Neuronal stem cell (in vitro differentiated cells): ENCODE measurements at regions not wholly inside any gene's neighbourhood (a gene's known extent, or its start where the extent isn't known, plus 50 kb on each side); places are given as distances from the start of the nearest gene placed in this dataset.

Source experiments
- DNase-seq: peaks from one replicate; pipeline ENCODE4 v3.0.0-alpha.2; 2013; ENCODE audit warnings: low spot score
- H2AFZ ChIP-seq: one replicate; pipeline ENCODE4 v1.6.1; 2013; ENCODE audit warnings: mild to moderate bottlenecking, low read length, inconsistent platforms
- H2AK5ac ChIP-seq: 2 replicates; pipeline ENCODE4 v1.6.1; 2013; ENCODE audit warnings: low read depth, mild to moderate bottlenecking, inconsistent platforms, low read length, moderate library complexity, mixed read lengths
- H2BK120ac ChIP-seq: 2 replicates; pipeline ENCODE4 v1.6.1; 2013; ENCODE audit warnings: low read depth, mild to moderate bottlenecking, inconsistent platforms, low read length, moderate library complexity, mixed read lengths
- H2BK12ac ChIP-seq: one replicate; pipeline ENCODE4 v1.6.1; 2013; ENCODE audit warnings: low read length, inconsistent platforms
- H2BK15ac ChIP-seq: 2 replicates; pipeline ENCODE4 v1.6.1; 2013; ENCODE audit warnings: mild to moderate bottlenecking, low read length, inconsistent platforms, mixed read lengths
- H2BK5ac ChIP-seq: one replicate; pipeline ENCODE4 v1.6.1; 2013; ENCODE audit warnings: inconsistent platforms, mild to moderate bottlenecking, low read length, moderate library complexity
- H3K14ac ChIP-seq: one replicate; pipeline ENCODE4 v1.6.1; 2013; ENCODE audit warnings: low read length, inconsistent platforms
- H3K18ac ChIP-seq: 2 replicates; pipeline ENCODE4 v1.6.1; 2013; ENCODE audit warnings: low read length, inconsistent platforms
- H3K23ac ChIP-seq: 2 replicates; pipeline ENCODE4 v1.6.1; 2013; ENCODE audit warnings: low read depth, mild to moderate bottlenecking, mixed read lengths, low read length, inconsistent platforms; ENCODE audit not compliant: poor library complexity
- H3K27ac ChIP-seq: replicated peaks from 3 replicates; pipeline ENCODE4 v1.5.1; 2013; ENCODE audit warnings: low read length, inconsistent platforms
- H3K27me3 ChIP-seq, 3 experiments: 2 replicates each; pipeline ENCODE4 v1.6.1; 2013; ENCODE audit warnings: low read length in 3 of 3, mild to moderate bottlenecking in 2 of 3, inconsistent platforms in 1 of 3, low read depth in 1 of 3, mixed read lengths in 1 of 3, moderate library complexity in 1 of 3; ENCODE audit not compliant: control insufficient read depth in 3 of 3, insufficient read depth in 3 of 3
- H3K36me3 ChIP-seq, 2 donors: replicated peaks in 1 of 2; 2 replicates each; pipeline ENCODE4 v1.6.1; 2013; ENCODE audit warnings: low read length in 2 of 2; ENCODE audit not compliant: control insufficient read depth in 2 of 2, insufficient read depth in 2 of 2
- H3K4ac ChIP-seq: 2 replicates; pipeline ENCODE4 v1.6.1; 2013; ENCODE audit warnings: inconsistent platforms, mild to moderate bottlenecking, low read length, moderate library complexity
- H3K4me1 ChIP-seq, 2 donors: 1 replicate in 1 of 2; 2 replicates in 1 of 2; pipeline ENCODE4 v1.6.1; 2013; ENCODE audit warnings: low read length in 2 of 2, low read depth in 1 of 2; ENCODE audit not compliant: control insufficient read depth in 2 of 2, insufficient read depth in 1 of 2
- H3K4me2 ChIP-seq: one replicate; pipeline ENCODE4 v1.6.1; 2013; ENCODE audit warnings: mild to moderate bottlenecking, low read length, inconsistent platforms; ENCODE audit not compliant: insufficient read depth, poor library complexity, severe bottlenecking
- H3K4me3 ChIP-seq, 2 donors: 2 replicates each; pipeline ENCODE4 v1.5.1; 2013; ENCODE audit warnings: low read length in 2 of 2, mild to moderate bottlenecking in 2 of 2, inconsistent platforms in 1 of 2, moderate library complexity in 1 of 2
- H3K79me1 ChIP-seq: one replicate; pipeline ENCODE4 v1.6.1; 2013; ENCODE audit warnings: low read depth, mild to moderate bottlenecking, inconsistent platforms, low read length, moderate library complexity
- H3K9ac ChIP-seq: one replicate; pipeline ENCODE4 v1.6.1; 2013; ENCODE audit warnings: mild to moderate bottlenecking, low read depth, low read length, inconsistent platforms; ENCODE audit not compliant: poor library complexity
- H3K9me3 ChIP-seq, 2 donors: replicated peaks in 1 of 2; 2 replicates each; pipeline versions ENCODE3 to v1.6.1; 2013; ENCODE audit warnings: low read length in 2 of 2, mild to moderate bottlenecking in 2 of 2, inconsistent platforms in 1 of 2, low read depth in 1 of 2, mixed read lengths in 1 of 2, moderate library complexity in 1 of 2; ENCODE audit not compliant: control insufficient read depth in 2 of 2, insufficient read depth in 1 of 2
- H4K8ac ChIP-seq: one replicate; pipeline ENCODE4 v1.6.1; 2013; ENCODE audit warnings: low read depth, mild to moderate bottlenecking, inconsistent platforms, low read length, moderate library complexity
- H4K91ac ChIP-seq: one replicate; pipeline ENCODE4 v1.6.1; 2013; ENCODE audit warnings: low read length, low read depth, mild to moderate bottlenecking, inconsistent platforms; ENCODE audit not compliant: poor library complexity
- WGBS, 2 donors: extraction: QIAGEN DNeasy Blood & Tissue Kit; methylation state at CpG; one replicate each; pipeline ENCODE4 v1.1.7; 2013; ENCODE audit warnings: missing lambda C conversion rate in 2 of 2, mixed read lengths in 1 of 2; ENCODE audit not compliant: insufficient read length in 2 of 2, insufficient replicate concordance in 1 of 2; ENCODE audit errors: extremely low coverage in 2 of 2; 5-methylcytosine and 5-hydroxymethylcytosine counted together

- WGBS, 2 donors: no CpG with 5 or more reads among the region's 1 CpG
- Histone ChIP-seq H3K9ac (no peak overlapping the region), H3K4me2 (no peak overlapping the region), H4K8ac (no peak overlapping the region), H2AK5ac (no peak overlapping the region), H3K14ac (no peak overlapping the region), H3K4me3 (no peak overlapping the region), H3K4ac (no peak overlapping the region), H2BK15ac (no peak overlapping the region), H2AFZ (no peak overlapping the region), H3K4me1 (peaks cover 0 to 2% of the 10 kb centered on the region in 2 donors), H3K79me1 (no peaks in the 10 kb centered on the region), H3K27me3 (no peaks in the 10 kb centered on the region), H3K9me3 (no peaks in the 10 kb centered on the region), H3K23ac (no peak overlapping the region), H3K18ac (no peak overlapping the region), H3K36me3 (no peaks in the 10 kb centered on the region), H4K91ac (no peak overlapping the region), H2BK5ac (no peak overlapping the region), H2BK120ac (no peak overlapping the region), H3K27ac (no peak overlapping the region), H2BK12ac (no peak overlapping the region)
- DNase-seq: no peak
These were observed 183.6 kb downstream of the SHOX2 start for GRCh38 chr3:157922614-157923013.

- Histone ChIP-seq H3K36me3 (no peaks in the 10 kb centered on the region), H3K23ac (no peak overlapping the region), H3K27me3 (no peaks in the 10 kb centered on the region), H3K4me3 (no peak overlapping the region), H2BK15ac (no peak overlapping the region), H4K8ac (no peak overlapping the region), H3K27ac (no peak overlapping the region), H3K14ac (no peak overlapping the region), H2BK12ac (no peak overlapping the region), H3K9me3 (no peaks in the 10 kb centered on the region), H3K4me2 (no peak overlapping the region), H2AK5ac (no peak overlapping the region), H3K4ac (no peak overlapping the region), H3K79me1 (no peaks in the 10 kb centered on the region), H2AFZ (no peak overlapping the region), H2BK5ac (no peak overlapping the region), H3K4me1 (peaks cover 0 to 2% of the 10 kb centered on the region in 2 donors), H3K9ac (no peak overlapping the region), H4K91ac (no peak overlapping the region), H2BK120ac (no peak overlapping the region), H3K18ac (no peak overlapping the region)
- whole genome bisulfite sequencing, 2 donors: no CpG with 5 or more reads among the region's 3 CpGs
- no peak for DNase-seq
These were observed 184.4 kb downstream of the SHOX2 start for GRCh38 chr3:157921811-157922210.

GRCh38 chr3:157920822-157921700 is 185.2 kb downstream of the SHOX2 start:
- H3K4ac ChIP-seq: no peak overlapping the region
- H3K4me1 ChIP-seq: peaks cover 0 to 2% of the 10 kb centered on the region in 2 donors
- no peak overlapping the region for H4K91ac ChIP-seq
- H2BK120ac ChIP-seq: no peak overlapping the region
- H2BK12ac ChIP-seq: no peak overlapping the region
- no peak overlapping the region for H3K9ac ChIP-seq
- H3K18ac ChIP-seq: no peak overlapping the region
- H3K79me1 ChIP-seq: no peaks in the 10 kb centered on the region
- no peak overlapping the region for H3K27ac ChIP-seq
- H2BK15ac ChIP-seq: no peak overlapping the region
- H3K9me3 ChIP-seq: no peaks in the 10 kb centered on the region
- H3K4me3 ChIP-seq: no peak overlapping the region
- peak overlapping the region; percentile 35 for H3K4me2 ChIP-seq
- no peak overlapping the region for H2AFZ ChIP-seq
- DNase-seq: peak; percentile 43
- H2BK5ac ChIP-seq: no peak overlapping the region
- H3K23ac ChIP-seq: no peak overlapping the region
- no peaks in the 10 kb centered on the region for H3K36me3 ChIP-seq
- H3K14ac ChIP-seq: no peak overlapping the region
- no peak overlapping the region for H2AK5ac ChIP-seq
- H3K27me3 ChIP-seq: no peaks in the 10 kb centered on the region
- no CpG with 5 or more reads among the region's 19 CpGs for whole genome bisulfite sequencing, 2 donors
- H4K8ac ChIP-seq: no peak overlapping the region

- no peak overlapping the region for H2BK15ac ChIP-seq
- H3K27ac ChIP-seq: no peak overlapping the region
- no peak overlapping the region for H4K91ac ChIP-seq
- H3K14ac ChIP-seq: no peak overlapping the region
- H3K9ac ChIP-seq: no peak overlapping the region
- H3K4me2 ChIP-seq: no peak overlapping the region
- no peak overlapping the region for H2AFZ ChIP-seq
- no peak overlapping the region for H2BK120ac ChIP-seq
- peaks cover 0 to 2% of the 10 kb centered on the region in 2 donors for H3K4me1 ChIP-seq
- no peak overlapping the region for H3K18ac ChIP-seq
- no peaks in the 10 kb centered on the region for H3K79me1 ChIP-seq
- no peaks in the 10 kb centered on the region for H3K36me3 ChIP-seq
- no peak overlapping the region for H4K8ac ChIP-seq
- no peak overlapping the region for H2BK12ac ChIP-seq
- no peak for DNase-seq
- H2AK5ac ChIP-seq: no peak overlapping the region
- no CpG with 5 or more reads among the region's 2 CpGs for WGBS, 2 donors
- H3K9me3 ChIP-seq: no peaks in the 10 kb centered on the region
- no peak overlapping the region for H3K4ac ChIP-seq
- no peaks in the 10 kb centered on the region for H3K27me3 ChIP-seq
- no peak overlapping the region for H3K4me3 ChIP-seq
- no peak overlapping the region for H2BK5ac ChIP-seq
- H3K23ac ChIP-seq: no peak overlapping the region
These were observed 186.8 kb downstream of the SHOX2 start for GRCh38 chr3:157919319-157919887.
